GM19468 (cell line): ENCODE measurements at regions not wholly inside any gene's neighbourhood (a gene's known extent, or its start where the extent isn't known, plus 50 kb on each side); places are given as distances from the start of the nearest gene placed in this dataset.

ENCODE experiments used
- ATAC-seq: cut with Tn5 transposase; IDR thresholded peaks from one replicate; pipeline ENCODE4 v1.9.1; 2021; ENCODE audit warnings: mild to moderate bottlenecking, moderate library complexity, moderate number of reproducible peaks; ENCODE audit not compliant: unreplicated experiment; ENCODE audit errors: extremely low read depth

DNA sequence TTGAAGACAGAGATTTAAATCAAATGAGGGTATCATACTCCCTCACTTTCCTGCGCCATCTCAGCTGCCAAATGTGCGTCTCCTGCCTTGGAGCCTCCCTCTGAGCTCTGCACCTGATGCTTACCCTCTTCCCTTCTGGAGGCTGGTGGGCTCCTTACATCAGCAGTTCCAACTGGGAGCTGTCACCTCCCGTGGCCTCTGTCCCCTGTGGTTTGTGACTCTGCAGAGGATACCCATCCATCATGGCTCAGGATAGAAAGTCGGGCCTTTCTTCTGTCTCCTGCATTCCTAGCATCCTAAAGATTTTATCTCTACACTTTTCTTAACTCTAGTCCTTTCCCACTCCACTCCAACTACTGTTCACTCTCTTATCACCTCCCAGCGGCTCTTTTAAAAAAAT is 570.6 kb downstream of the BCL11B start:
- no peak for ATAC-seq

DNA sequence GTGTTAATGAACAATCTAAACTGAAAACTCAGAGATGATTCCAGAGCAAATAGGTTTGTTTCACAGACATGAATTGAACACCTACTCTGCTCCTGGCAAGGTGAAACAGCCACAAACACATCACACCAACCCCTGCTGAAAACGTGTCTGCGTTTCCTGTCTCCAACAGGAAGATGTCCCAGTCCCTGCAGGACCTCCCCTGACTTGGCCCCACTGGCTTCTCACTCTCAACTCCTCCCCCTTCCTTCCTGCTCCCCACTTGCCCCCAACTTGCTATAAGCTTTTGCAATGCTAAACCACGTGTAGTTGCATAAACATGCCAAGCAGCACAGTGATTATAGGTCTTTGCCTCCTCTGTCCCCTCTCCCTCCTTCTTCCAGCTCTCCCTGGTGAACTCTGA is 567.6 kb downstream of the BCL11B start:
- ATAC-seq, result no peak

DNA sequence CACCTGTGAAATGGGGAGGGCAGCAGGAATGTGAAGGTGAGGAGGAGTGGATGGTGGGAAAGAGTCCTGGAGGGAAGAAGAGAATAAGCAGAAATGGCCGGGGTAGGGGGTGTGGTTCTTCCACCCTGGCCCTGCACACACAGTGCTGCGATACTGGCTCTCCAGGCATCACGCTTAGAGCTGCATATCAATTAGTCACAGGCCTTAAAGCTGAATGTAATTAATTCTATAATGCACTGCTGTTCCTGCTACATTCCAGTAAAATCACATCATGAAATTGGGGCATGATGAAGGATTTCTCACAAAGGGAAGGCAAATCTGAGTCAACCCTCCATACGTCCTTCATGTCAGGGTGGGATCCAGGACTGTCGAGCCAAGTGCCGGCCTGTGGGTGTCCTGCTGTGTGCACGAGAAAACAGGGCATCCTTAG is 566.1 kb downstream of the BCL11B start:
- no peak for ATAC-seq

DNA sequence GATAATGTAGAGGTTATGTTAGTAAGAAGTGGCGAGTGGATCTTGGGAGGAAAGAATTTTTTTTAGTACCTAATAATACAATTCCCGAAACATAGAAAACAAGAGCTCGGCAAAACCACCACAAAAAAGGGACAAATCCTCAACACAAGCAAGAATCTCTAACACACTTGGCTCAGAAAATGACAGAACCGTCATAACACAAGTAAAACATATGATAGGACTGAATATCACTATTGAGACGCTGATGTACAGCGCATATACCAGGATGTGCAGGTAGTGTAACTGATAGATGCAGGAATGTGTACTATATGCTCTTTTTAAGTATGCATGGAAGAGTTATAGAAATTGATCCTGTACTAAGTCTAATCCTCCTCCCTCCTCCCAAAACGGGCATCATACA is 564.5 kb downstream of the BCL11B start:
- ATAC-seq, result no peak

DNA sequence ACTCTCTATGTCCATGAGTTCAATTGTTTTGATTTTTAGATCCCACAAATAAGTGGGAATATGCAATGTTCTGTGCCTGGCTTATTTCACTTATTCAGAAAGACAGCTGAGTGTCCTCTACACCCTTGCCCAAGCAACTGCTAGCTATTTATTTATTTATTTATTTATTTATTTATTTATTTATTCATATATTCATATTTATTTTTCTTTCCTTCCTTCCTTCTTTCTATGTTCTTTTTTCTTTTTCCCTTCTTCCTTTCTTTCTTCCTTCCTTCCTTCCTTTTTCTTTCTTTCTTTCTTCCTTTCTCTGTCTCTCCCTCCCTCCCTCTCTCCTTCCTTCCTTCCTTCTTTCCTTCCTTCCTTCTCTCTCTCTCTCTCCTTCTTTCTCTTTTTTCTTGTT is 563.4 kb downstream of the BCL11B start:
- ATAC-seq, result no peak

DNA sequence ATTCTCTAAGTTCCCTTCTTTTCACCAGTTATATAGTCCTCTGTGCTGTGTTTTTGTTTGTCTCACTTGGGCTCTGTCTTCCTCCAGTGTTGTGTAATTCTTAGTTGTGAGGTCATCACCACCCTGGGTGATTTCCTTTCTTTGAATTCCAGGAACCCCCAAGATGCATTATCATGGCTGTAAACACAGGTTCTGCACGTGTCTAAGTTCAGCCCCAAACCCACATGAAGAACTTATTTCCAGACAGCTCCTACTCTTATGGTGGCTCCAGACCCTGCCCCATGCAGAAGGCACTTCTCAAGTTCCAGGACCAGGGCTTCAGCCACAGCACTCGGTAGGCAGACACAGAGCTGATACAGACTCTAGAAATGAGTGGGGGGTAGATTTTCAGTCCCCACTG is 560.5 kb downstream of the BCL11B start:
- ATAC-seq, result no peak

DNA sequence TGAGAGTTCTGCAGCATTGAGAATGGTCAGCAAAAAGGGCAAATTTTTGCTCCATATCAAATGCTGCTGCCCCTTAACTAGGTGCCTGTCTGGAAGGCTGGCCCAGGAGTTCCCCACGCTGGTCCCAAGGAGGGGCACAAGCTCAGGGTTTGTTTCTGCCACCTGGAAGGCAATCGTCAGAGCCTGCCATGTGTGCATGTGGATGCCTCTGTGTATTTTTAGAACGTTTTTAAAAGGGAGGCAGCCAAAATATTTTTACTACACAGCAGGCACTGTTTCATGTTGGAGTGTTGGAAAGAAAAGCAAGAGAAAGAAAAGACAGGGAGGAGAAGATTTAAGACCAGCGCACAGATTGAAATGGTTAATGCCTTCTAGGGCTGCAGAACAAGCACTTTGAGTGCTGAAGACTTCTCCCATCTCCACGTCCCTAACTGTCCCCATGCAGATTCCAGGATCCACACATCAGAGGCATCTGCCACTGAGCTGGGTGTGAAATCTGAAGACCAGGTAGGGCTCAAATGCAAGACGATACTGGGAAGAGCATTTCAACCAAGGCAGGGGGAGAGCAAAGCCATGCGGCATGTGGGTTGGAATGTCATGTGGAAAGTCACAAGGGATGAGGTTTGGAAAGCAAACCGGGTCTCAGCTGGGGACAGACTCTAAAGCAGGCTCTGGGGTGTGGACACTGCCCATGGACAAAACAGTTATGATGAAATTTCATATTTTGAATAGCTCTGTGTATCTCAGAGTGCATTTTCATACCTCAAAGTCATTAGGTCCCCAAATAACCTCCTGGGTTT is 557.2 kb downstream of the BCL11B start:
- no peak for ATAC-seq

DNA sequence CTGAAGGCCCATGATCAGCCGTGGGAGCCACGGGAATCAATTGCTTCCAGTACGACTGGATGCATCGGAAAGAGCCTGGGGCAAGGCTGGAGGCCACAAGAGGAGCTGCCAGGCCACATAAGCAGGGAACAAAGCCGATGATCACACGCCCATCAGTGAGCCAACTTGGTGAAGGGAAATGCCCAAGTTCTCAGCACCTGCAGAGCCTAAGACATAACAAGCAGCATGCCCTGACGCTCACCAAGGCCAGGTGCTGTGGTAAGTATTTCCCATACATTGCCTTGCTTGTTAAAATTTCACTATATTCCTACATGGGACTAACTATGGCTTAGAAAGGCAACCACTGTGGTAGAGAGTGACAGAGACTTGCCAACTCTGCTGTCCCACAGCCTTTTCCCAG is 555.9 kb downstream of the BCL11B start:
- ATAC-seq, result no peak

DNA sequence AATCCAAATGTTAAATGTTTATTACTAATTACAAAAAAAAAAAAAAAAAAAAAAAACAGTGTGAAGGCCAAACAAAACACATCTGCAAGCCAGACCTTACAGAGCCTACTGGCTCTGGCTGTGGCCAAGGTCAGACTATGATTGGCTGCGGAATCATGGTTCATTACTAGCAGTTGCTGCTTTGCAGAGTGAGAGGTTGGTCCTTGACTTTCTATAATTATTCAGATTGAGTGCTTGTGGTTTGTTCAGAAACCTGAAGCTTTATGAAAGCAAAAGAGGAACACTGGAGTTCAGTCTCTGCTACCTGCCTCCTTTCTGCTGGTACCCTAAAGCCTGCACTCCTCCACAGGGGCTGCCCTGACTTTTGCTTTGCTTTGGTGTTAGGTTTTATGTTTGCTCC is 550.9 kb downstream of the BCL11B start:
- no peak for ATAC-seq

DNA sequence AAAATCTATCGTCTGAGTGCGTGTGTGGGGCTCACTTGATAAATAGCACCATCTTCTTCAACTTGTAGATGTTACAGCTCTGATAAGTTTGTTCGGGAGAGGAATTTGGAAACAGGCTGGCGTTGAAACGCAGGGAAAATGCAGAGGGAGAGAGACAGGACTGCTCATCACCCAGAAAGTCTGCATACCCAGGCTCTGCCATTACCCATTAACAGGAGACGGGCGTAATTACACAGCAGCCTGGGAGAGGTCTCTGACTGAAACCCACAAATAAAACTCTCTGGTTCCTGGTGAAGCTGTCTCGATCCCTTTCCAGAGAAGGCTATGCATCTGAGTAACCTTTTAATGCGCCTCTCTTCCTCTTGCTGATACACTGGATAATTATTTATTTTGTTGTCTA is 547.3 kb downstream of the BCL11B start:
- no peak for ATAC-seq

DNA sequence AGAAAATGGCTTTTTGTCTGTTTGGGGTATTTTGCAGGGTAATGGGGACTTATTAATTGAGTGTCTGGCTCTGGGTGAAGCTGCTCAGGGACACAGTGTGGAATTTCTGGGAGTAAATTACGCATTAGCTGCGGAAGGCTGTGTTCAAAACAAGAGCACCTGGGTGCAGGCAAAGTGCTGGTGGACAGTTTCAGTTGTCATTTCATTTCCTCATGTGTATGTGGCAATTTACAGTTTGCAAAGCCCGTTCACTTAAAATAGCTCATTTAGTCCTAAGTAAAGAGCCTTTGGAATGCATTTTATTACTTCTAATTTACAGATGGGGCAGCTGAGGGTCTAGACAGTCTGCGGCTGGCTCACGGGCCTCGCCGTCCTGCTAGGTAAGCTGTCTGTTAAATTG is 546.8 kb downstream of the BCL11B start:
- no peak for ATAC-seq

DNA sequence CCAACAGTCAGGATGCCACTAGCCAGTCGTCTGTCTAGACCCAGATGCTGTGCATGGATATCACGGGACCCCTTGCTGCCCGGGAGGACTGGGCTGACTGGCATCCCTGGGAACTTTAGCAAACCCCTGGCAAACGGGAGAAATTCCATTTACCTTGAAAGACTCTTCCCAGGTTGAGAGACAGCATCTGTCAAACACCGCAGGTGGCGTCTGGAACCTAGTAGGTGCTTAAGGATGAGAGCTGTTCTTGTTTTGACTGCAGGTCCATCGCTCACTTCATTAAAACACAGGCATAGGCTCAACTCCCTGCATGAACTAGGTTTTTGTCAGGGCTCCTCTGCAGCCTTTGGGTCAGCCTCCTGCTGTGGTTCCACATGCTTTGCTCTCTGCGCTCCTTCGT is 546.3 kb downstream of the BCL11B start:
- no peak for ATAC-seq

DNA sequence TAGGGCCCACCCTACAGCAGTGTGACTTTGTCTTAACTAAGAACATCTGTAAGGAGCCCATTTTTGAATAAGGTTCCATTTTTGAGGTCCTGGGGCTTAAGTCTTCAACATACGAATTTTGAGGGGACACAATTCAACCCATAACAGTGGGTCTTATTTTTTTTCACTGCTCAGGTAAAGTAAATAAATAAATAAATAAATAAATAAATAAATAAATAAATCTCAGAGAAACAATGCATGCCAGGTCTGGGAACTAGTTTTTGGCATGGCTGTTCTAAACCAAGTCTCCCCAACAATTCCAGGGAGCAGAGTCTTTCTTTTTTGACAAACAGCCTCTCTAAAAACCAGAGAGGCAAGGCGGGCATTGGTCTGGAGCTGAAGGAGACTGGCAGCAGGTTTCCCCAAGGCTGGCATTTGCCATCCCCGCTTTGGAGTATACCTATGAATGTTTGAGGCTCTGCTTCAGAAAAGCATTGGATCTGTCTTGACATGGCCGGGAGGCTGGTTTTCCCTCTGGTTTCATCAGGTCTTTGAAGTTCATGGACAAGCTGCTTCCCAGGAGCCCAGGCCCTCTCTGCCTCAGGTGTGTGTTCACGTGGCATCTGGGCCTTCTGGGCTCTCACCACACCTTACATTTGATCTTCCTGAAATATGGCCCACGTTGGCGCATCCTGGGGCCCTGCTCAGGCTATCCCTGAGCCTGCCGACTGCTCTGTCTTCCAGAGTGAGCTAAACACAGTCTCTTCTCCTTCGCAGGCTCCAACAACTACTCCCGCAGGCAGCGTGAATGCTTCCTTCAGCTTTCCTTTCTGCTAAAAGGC is 545.2 kb downstream of the BCL11B start:
- no peak for ATAC-seq

DNA sequence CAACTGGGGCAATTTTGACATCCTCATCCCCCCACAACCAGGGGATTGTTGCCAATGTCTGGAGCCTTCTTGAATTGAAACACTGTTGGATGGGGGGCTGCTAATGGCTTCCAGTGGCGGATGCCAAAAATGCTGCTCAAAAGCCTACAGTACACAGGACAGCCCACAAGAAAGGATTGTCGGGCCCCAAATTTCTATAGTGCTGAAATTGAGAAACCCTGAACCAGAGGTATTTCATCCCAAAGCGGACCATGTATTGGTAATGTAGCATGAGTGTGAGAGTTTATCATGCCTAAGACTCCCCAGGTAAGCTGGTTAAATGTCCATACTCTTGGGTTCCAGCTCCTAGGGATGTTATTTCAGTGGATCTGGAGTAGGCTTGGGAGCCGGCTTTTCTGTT is 544.0 kb downstream of the BCL11B start:
- ATAC-seq, result no peak

DNA sequence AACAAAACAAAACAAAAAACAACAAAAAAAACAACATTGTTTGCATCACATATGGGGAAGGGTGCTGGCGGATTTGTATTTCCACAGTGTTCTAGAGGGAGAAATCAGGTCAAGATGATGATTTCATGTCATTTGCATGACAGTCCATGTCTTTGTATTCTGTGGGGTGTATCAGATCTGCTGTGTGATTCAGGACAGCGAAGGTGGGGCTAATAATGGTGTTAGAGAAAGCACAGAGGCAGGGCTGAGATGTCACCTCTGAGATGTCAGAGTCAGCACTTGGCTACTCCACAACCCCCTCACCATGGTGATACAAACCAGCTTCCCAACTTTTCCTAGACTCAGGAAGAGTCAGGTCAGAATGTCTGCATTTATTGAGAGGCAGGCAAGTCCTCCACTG is 543.2 kb downstream of the BCL11B start:
- ATAC-seq, result no peak

DNA sequence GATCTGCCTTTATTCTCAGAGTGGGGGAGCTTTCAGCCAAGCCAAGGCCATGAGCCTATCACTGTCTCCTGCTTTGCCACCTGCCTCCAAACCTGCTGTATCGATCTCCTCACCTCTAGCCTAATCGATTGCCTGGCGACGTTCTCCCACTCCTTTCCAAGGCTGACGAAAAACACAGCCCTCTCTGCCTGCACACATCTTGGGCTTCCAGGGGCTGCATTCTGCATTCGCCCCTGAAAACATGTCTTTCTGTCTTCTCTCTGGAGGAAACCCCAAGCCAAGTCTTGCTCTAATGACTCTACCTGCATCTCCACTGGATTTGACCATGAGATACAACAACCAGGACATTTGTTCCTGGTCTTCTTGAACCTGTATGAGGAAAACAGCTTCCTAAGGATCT is 540.7 kb downstream of the BCL11B start:
- ATAC-seq, result no peak

DNA sequence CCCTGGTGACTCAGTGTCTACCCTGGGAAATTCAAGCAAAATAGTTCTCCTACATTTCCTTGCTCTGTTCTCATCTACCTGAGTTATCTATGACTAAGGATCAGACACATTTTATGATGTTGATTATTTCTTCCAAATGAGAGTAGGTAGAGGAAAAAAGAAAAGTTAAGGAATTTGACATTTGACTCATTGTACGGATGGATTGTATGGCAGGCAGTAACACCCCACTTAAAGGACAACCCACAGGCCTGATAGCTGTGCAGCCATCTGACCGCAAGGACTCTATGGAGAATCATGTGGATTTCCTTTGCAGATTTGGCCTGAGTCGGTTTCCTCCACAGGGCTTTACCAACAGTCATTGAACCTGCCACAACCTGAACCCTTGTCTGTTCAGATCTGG is 540.3 kb downstream of the BCL11B start:
- ATAC-seq, result no peak

DNA sequence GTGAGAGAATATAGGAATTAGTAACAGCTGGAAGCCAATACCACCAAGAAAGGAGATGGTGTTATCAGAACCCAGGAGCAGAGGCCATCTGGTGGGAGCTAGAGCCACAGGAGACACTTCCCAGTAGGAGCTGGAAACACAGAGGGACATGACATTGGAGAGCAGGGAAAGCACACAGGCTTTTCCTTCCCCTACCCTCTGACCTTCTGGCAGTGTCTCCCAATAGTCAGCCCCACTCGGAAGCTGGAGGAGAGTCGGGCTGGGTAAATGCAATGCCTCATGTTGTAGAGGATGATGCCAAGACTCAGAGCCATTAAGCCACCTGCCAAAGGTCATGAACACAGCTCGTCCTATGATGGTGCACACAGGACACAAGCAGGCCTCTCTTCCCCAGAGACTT is 538.5 kb downstream of the BCL11B start:
- ATAC-seq, result no peak

DNA sequence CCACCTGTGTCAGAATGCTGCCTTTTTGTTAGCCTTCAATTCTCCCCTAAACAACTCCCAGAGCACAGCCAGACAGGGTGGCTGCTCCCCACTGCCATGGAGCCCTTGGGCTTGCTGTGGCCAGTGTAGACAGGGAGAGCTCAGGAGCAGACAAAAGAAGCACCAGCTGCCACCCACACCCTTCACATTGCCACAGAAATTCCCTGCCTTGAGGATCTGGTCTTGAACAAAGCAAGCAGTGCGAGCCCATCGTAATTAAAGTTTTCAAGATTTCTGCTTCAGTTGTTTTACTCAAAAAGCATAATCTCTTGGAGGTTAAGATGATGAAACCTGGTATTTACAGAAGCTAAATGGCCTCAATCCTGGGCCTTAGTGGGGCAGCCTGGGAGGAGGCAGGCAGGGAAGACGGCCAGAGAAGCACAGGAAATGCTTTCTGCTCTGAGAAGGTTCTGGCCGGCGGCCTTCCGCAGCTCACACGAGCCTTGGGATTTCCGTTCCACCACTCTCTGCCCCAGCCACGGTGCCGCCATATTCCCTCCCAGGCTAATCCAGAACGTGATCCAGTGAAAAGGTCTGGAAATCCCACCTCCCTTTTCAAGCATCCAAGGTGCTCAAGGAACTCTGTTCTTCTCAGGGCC is 535.2 kb downstream of the BCL11B start:
- ATAC-seq, result no peak

DNA sequence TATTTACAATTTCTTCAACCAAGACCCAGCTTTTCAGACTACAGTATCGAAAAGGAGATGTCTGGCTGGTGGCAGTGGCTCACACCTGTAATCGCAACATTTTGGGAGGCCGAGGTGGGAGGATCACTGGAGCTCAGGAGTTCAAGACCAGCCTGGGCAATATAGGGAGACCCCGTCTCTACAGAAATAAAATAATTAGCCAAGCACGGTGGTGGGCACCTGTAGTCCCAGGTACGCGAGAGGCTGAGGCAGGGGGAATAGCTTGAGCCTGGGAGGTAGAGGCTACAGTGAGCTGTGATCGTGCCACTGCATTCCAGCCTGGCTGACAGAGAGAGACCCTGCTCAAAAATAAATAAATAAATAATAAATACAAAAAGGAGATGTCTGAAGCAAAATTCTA is 530.5 kb downstream of the BCL11B start:
- ATAC-seq, result no peak

DNA sequence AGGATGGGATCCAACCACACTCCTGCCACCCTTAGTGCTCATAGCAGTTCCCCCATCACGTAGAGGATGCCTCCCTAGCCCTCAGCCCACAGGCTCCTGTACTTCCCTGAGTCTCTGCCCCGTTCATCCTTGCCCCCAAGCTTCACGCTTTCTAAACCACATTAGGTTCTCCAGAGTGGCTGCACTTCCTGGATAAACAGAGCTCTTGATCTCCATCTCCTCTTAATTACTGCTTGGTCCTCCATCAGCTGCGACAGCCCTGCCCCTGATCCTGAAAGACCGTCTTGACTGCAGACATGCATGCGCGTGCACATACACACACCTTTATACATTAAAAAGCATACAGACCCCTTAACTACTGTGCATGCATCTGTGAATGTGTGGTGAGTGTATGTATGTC is 530.0 kb downstream of the BCL11B start:
- no peak for ATAC-seq
